ENCODE measurements at regions not wholly inside any gene's neighbourhood (a gene's known extent, or its start where the extent isn't known, plus 50 kb on each side); places are given as distances from the start of the nearest gene placed in this dataset.

DNA sequence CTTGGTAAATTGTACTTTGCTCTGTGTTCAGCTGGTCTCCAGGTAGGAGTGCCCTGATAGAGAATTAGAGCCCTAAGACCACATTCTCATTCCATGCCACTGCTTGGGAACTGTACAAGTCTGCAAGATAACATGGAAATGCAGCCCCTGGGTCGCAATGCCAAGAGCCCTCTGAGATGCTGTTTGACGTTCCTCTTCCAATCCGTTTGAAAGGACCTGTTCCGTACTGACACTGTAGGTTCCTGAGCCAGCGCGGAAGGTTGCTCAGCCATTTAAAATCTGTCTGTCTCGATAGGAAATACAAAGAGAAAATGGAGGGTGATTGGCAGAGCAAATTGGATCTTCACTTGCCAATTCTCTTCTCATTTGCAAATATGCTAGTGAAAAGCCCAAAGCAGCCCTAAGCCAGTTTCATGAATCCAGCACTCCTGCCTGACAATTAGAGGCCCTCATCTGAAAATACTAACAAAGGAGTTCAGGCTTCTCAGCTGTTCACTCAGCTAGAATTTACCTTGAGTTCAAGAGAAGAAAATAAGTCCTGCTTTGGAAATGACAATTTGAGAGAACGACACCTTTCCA is 100.6 kb upstream of the AFDN start:
- CTCF ChIA-PET, result no interaction called here
- in situ Hi-C loops (cut with MboI; ENCODE audit: low sequenced_read_pairs), result no loop called here
- Histone ChIP-seq H3K56ac (ENCODE audit: extremely low read depth, insufficient read depth, low read length) (no peak overlapping the region), H3K23ac (ENCODE audit: low read depth, low read length) (no peak overlapping the region), H2BK15ac (ENCODE audit: low read depth, low read length) (no peak overlapping the region), H3K14ac (replicated peaks; ENCODE audit: low read depth, low read length) (no peak overlapping the region), H2BK20ac (ENCODE audit: low read depth, low read length) (no peak overlapping the region), H4K5ac (ENCODE audit: low read depth, low read length) (no peak overlapping the region), H3K27me3 (ENCODE audit: control insufficient read depth, insufficient read depth, low read length) (no peaks in the 10 kb centered on the region), H3K18ac (ENCODE audit: low read depth, low read length) (no peak overlapping the region), H2AK9ac (replicated peaks; ENCODE audit: low read depth, low read length, poor library complexity) (no peak overlapping the region), H3K27ac (ENCODE audit: insufficient read depth, low read length) (no peak overlapping the region), H2BK5ac (ENCODE audit: low read depth, low read length, poor library complexity, severe bottlenecking) (no peak overlapping the region), H3K4me2 (ENCODE audit: low read depth, low read length) (no peak overlapping the region), H4K8ac (ENCODE audit: low read depth in 2 of 2, low read length in 2 of 2) (no peak overlapping the region), H4K91ac (ENCODE audit: insufficient read depth, low read depth, low read length) (no peak overlapping the region), H3K4me1 (ENCODE audit: control insufficient read depth, insufficient read depth, low read length) (no peaks in the 10 kb centered on the region), H2AK5ac (ENCODE audit: low read depth, low read length) (no peak overlapping the region), H2AFZ (replicated peaks; ENCODE audit: low read length, poor library complexity) (no peak overlapping the region), H4K20me1 (ENCODE audit: insufficient read depth, low read length) (no peaks in the 10 kb centered on the region), H3K4me3 (ENCODE audit: insufficient read depth, low read depth, low read length) (no peak overlapping the region), H2BK120ac (ENCODE audit: low read depth, low read length) (no peak overlapping the region), H3K36me3 (ENCODE audit: control insufficient read depth, insufficient read depth, low read length) (no peaks in the 10 kb centered on the region), H3K9me1 (ENCODE audit: insufficient read depth, low read length) (no peaks in the 10 kb centered on the region), H3K79me1 (ENCODE audit: low read depth in 1 of 2, low read length in 2 of 2) (no peaks in the 10 kb centered on the region), H3K9me3 (ENCODE audit: control insufficient read depth, insufficient read depth, low read length) (peaks cover 23% of the 10 kb centered on the region), H3K4ac (ENCODE audit: low read depth, low read length) (no peak overlapping the region), H3K9ac (ENCODE audit: low read depth, low read length) (no peak overlapping the region)
- 25% methylated on average over 2 of the region's 8 CpGs; no CpG with 5 or more reads in 1 of the 2 experiments for WGBS, 2 experiments (ENCODE audit: extremely low coverage in 2 of 2, insufficient read length in 1 of 2)
- dilution Hi-C loops (cut with HindIII; ENCODE audit: low sequenced_read_pairs, unreplicated experiment), result no loop called here
- no peak for ATAC-seq (ENCODE audit: low read depth)
- POLR2A ChIA-PET (ENCODE audit: unreplicated experiment), result no interaction called here
- BruUV-seq (replicated peaks), result no TSS peak
- no peak for TF ChIP-seq SMC3 (IDR thresholded peaks at IDR 0.05; ENCODE audit: low read depth, low read length)
- TF ChIP-seq MXI1 (IDR thresholded peaks at IDR 0.05; ENCODE audit: borderline replicate concordance, low read depth, low read length), result no peak
- no peak for TF ChIP-seq BHLHE40 (IDR thresholded peaks at IDR 0.05; ENCODE audit: low read depth, low read length)
- TF ChIP-seq FOS (IDR thresholded peaks at IDR 0.05; ENCODE audit: low read depth, low read length), result no peak
- no peak for TF ChIP-seq CEBPB (IDR thresholded peaks at IDR 0.05; ENCODE audit: low read depth, low read length)
- TF ChIP-seq MAFK (IDR thresholded peaks at IDR 0.05; ENCODE audit: low read depth, low read length), result no peak
- TF ChIP-seq POLR2A (IDR thresholded peaks at IDR 0.05; ENCODE audit: low read depth, low read length), result no peak
- TF ChIP-seq, protein P1, sequence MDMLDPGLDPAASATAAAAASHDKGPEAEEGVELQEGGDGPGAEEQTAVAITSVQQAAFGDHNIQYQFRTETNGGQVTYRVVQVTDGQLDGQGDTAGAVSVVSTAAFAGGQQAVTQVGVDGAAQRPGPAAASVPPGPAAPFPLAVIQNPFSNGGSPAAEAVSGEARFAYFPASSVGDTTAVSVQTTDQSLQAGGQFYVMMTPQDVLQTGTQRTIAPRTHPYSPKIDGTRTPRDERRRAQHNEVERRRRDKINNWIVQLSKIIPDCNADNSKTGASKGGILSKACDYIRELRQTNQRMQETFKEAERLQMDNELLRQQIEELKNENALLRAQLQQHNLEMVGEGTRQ (IDR thresholded peaks at IDR 0.05; ENCODE audit: low read depth, low read length), result no peak
- TF ChIP-seq, protein P2, sequence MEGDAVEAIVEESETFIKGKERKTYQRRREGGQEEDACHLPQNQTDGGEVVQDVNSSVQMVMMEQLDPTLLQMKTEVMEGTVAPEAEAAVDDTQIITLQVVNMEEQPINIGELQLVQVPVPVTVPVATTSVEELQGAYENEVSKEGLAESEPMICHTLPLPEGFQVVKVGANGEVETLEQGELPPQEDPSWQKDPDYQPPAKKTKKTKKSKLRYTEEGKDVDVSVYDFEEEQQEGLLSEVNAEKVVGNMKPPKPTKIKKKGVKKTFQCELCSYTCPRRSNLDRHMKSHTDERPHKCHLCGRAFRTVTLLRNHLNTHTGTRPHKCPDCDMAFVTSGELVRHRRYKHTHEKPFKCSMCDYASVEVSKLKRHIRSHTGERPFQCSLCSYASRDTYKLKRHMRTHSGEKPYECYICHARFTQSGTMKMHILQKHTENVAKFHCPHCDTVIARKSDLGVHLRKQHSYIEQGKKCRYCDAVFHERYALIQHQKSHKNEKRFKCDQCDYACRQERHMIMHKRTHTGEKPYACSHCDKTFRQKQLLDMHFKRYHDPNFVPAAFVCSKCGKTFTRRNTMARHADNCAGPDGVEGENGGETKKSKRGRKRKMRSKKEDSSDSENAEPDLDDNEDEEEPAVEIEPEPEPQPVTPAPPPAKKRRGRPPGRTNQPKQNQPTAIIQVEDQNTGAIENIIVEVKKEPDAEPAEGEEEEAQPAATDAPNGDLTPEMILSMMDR (conservative IDR thresholded peaks at IDR 0.05; ENCODE audit: low read depth, low read length), result no peak
- TF ChIP-seq, protein P3, sequence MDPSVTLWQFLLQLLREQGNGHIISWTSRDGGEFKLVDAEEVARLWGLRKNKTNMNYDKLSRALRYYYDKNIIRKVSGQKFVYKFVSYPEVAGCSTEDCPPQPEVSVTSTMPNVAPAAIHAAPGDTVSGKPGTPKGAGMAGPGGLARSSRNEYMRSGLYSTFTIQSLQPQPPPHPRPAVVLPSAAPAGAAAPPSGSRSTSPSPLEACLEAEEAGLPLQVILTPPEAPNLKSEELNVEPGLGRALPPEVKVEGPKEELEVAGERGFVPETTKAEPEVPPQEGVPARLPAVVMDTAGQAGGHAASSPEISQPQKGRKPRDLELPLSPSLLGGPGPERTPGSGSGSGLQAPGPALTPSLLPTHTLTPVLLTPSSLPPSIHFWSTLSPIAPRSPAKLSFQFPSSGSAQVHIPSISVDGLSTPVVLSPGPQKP (IDR thresholded peaks at IDR 0.05; ENCODE audit: borderline replicate concordance, low read depth, low read length), result no peak
- TF ChIP-seq MAZ (IDR thresholded peaks at IDR 0.05; ENCODE audit: borderline replicate concordance, low read depth, low read length), result no peak
- TF ChIP-seq NFE2L2 (IDR thresholded peaks at IDR 0.05; ENCODE audit: low read depth, low read length), result no peak
- no peak for TF ChIP-seq RCOR1 (IDR thresholded peaks at IDR 0.05; ENCODE audit: insufficient replicate concordance, low read length)
- TF ChIP-seq RFX5 (IDR thresholded peaks at IDR 0.05; ENCODE audit: low read depth, low read length), result no peak
- TF ChIP-seq CHD1 (IDR thresholded peaks at IDR 0.05; ENCODE audit: low read depth, low read length), result no peak
- TF ChIP-seq RAD21 (IDR thresholded peaks at IDR 0.05; ENCODE audit: low read length), result no peak
- no peak for DNase-seq
- intact Hi-C loops (cut with micrococcal nuclease), result no loop called here

All from IMR-90 (cell line).